HG02884 (cell line): ENCODE measurements at regions not wholly inside any gene's neighbourhood (a gene's known extent, or its start where the extent isn't known, plus 50 kb on each side); places are given as distances from the start of the nearest gene placed in this dataset.
"Not testable (repeated sequence)": the region's sequence is repeated elsewhere in the genome, so short reads cannot be mapped to it uniquely, and the experiment has no call there.

Experiments
- ATAC-seq: cut with Tn5 transposase; IDR thresholded peaks from one replicate; pipeline ENCODE4 v1.9.1; 2021; ENCODE audit warnings: mild to moderate bottlenecking, moderate library complexity; ENCODE audit not compliant: unreplicated experiment

DNA sequence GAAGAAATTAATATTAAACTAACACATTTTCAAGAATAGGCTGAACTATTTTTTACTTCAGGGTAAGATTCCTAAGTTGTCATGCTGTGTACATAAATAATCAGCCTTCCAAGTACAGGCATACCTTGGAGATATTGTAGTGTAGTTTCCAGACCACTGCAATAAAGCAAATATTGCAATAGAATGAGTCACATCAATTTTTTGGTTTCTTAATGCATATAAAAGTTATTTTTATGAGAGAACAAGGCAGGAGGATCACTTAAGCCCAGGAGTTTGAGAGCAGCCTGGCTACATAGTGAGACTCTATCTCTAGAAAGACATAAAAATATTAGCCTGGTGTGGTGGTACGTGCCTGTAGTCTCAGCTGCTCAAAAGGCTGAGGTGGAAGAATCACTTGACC, 511.5 kb downstream of the UQCRFS1 start:
- ATAC-seq: no peak

DNA sequence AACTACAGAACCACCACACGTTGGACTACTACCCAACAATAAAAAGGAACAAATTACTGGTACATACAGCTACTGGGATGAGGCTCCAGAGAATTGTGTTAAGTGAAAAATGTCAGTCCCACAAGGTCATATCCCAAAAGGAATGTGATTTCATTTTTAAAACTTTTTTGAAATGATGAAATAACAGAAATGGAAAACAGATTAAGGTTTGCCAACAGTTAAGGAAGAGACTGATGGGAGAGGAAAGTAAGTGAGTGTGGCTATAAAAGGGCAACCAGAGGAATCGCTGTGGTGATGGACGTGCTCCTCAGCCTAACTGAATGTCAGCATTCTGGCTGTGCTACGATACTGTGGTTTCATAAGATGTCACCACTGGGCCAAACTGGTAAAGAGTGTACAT, 512.8 kb downstream of the UQCRFS1 start:
- no peak for ATAC-seq

DNA sequence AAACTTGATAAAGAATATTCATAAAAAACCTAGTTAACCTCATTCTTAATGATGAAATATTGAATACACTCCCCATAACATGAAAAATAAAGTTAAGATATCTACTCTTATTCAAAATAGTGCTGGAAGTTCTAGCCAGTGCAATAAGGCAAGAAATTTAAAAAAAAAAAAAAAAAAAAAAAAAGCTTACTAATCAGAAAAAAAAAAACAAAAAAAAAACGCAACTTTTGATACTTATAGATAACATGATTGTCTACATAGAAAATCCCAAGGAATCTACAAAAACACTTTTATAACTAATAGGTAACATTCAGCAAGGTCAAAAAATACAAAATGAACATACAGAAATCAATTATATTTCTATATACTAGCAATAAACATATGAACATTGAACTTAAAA, 515.6 kb downstream of the UQCRFS1 start:
- no peak for ATAC-seq

DNA sequence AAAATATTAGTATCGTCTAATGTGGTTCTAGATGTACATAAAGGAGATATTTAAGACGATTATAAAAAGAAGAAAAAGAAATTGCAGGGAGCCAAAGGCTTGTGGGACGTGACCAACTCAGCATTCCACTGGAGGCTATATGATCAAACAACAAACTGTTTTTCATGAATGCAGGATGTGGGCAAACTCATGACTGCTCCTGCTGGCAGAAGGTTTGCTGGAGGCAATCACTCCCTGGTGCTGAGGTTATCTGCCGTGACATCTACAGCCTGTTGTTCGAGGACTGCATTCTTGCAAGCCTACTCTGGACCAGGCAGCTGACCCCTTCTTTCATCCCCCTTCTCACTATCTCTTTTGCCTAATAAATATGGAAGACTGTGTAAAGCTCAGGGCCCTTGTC, 518.1 kb downstream of the UQCRFS1 start:
- no peak for ATAC-seq

DNA sequence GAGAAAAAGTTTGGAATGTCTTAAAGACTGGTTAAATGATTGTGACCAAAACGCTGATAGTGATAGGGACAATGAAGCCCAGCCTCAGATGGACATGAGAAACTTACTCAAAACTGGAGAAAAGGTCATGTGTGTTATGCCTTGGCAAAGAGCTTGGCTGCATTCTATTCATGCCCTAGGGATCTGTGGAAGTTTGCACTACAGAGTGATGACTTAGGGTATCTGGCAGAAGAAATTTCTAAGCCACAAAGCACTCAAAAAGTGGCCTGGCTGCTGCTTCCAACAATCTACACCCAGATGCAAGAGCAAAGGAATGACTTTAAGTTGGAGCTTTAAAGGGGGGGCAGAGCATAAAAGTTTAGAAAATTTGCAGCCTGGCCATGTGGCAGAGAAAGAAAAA, 521.3 kb downstream of the UQCRFS1 start:
- no peak for ATAC-seq

DNA sequence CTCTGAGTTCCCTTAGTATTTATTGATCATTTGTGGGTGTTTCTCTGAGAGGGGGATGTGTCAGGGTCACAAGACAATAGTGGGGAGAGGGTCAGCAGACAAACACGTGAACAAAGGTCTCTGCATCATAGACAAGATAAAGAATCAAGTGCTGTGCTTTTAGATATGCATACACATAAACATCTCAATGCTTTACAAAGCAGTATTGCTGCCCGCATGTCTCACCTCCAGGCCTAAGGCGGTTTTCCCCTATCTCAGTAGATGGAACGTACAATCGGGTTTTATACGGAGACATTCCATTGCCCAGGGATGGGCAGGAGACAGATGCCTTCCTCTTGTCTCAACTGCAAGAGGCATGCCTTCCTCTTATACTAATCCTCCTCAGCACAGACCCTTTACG, 523.5 kb downstream of the UQCRFS1 start:
- ATAC-seq: not testable (repeated sequence)

DNA sequence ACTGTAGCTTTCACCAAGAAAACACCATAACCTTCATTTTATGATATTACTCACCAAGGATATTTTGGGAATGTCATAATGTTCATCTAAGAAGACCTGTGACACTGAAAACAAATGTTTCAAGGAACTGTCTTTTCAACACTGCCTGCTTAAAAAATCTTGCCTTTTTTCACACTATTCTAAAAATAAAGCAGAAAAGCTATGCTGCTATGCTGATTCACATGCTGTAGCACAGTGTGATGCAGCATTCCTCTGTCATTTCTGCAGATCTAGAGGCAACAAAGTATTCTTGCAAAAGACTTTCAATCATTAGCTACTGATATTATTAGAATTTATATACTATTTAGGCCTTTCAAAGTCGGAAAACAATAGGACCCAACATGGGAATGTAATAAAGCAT, 525.7 kb downstream of the UQCRFS1 start:
- ATAC-seq: no peak

DNA sequence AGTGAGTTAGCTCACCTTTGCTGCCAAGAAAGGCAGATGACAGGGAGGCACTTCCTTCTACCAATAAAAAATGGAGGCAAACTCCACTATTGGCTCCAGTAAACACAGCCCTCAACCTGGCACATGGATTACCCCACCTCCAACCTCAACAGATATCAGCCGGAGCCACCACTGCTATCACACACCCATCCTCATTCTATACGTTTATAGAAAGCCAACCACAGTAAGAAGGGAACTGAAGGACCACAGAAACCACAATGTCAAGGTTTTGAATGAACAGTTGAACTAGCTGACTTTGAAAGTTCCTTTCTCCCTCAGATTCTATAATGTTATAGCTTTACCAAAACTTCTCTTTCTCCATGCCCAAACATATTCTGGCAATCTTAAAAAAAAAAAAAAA, 526.2 kb downstream of the UQCRFS1 start:
- no peak for ATAC-seq

DNA sequence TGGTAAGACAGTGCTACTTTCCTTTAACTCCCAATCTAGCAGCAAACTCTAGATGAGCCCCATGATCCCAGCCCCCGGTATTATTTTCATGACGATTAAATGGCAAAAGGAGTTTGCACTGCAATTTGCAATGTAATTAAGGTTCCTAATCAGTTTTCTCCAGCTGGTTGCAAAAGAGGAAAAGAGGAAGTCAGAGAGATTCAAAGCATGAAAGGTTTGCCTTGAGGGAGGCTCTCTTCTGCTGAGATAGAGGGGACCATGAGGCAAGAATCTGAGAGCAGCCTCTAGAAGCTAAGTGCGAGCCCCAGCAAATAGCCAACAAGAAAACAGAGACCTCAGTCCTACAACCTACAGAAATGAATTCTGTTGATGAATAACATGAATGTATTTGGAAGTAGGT, 527.1 kb downstream of the UQCRFS1 start:
- ATAC-seq: no peak

DNA sequence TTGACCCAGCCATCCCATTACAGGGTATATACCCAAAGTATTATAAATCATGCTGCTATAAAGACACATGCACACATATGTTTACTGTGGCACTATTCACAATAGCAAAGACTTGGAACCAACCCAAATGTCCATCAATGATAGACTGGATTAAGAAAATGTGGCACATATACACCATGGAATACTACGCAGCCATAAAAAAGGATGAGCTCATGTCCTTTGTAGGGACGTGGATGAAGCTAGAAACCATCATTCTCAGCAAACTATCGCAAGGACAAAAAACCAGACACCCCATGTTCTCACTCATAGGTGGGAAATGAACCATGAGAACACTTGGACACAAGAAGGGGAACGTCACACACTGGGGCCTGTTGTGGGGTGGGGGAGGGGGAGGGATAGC, 527.9 kb downstream of the UQCRFS1 start:
- not testable (repeated sequence) for ATAC-seq

DNA sequence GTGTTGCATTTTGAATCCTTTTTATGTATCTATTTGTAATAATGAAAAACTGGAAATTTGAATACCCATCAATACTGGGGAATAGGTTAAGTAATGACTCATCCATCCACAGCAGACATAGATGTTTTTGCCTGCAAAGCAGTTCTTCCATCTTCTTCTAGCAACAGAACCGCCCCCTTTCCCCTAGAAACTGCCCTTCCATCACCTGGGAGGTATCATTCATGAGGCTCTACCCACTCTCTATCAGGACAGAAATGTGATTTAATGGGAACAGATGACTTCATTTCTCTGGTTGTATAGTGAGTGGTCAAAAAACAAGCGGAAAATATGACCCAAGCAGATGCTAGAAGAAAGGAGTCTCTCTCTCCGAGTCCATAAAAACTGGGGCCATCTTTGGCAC, 532.8 kb downstream of the UQCRFS1 start:
- ATAC-seq: no peak

DNA sequence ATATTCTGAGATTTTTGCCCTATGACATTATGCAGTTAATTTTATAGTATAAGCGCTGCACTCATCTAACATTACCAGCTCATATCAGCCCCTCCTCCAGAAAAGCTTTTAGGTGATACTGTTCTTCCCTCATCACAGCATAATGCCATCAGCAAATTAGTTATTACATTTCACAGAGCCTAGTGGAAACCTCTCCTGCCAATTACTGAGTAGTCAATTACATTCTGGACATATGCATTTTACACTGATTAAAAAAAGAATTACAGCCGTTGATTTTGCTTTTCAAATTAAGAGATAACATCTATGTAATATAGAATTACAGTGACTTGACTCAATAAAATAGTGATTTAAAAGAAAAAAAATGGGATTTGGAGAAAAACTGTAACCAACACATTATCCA, 542.1 kb downstream of the UQCRFS1 start:
- ATAC-seq: no peak

DNA sequence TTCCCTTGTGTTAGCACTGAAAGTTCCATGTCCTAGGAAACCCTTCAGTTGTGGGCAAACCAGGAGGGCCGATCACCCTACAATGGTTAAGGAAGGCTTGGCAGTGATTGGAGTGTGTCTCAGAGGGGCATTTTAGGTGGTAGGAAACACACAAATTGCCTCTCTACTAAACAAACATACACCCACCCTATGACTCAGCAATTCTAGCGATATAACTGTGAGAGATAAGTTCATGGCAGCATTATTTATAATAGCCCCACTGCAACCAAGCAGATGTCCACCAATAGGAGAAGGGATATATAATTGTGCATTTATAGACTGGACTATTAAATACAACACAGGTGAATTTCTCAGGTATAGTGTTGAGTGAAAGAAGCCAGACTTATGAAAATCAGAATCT, 543.1 kb downstream of the UQCRFS1 start:
- no peak for ATAC-seq

DNA sequence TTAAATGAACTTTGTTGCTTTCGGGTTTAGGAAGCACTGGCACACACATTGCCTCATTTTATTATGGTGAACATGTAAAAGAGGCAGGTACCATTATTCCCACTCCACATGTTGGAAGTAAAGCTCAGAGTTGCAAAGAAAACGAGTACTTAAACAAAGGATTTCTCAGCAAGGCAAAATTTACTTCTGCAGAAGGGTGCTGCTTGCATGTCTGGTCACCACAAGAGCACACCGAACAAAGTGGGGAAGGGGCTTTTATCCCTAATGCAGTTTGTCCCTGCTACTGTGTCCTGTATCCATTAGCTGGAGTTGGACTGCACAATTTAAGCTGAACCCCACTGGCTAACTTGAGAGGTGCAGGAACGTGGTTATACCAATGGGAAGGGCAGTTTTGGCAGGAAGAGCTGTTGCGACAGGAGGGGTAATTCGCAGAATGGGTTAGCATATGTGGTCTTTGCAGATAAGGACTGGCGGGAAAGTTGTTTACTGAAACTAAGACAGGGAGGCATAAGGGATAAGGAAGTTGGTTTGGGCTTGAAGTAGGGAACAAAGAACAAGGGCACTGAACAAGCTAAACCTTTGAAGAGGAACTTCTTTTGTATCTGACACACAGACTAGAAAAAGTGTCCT, 545.5 kb downstream of the UQCRFS1 start:
- ATAC-seq: no peak

DNA sequence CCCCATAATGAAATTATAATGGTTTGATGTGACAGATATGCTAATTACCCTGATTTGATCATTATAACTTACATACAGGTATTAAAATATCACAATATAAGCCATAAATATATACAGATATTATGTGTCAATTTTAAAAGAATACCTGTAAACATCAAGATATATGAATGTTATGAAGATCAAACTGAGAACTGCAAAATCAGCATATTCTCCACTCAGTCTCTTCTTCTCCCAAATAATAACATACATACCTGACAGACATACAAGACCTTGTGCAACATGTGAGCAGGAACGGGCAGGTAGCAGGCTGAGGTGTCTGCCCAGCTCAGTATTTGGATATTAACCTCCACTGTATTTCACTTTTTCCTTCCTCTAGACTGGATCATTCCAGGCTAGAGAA, 547.2 kb downstream of the UQCRFS1 start:
- ATAC-seq: no peak

DNA sequence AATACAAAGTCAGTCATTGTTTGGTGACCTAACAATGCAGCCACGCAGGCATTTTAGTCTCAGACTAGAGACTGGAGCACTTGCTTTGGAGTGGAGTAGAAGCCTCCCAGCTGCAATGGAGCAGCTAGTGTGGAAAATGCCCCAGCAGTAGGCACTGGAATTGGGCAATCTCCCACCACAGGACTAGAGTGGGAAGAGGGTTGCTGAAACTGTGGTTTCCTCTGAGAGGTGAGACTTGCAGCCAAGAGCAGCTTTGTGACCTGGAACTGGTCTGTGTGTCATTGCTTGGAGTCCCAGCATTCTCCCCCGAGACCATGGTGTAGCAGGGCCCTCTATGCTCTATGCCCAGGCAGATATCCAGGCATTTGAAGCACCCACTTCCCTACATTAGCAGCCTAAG, 556.3 kb downstream of the UQCRFS1 start:
- no peak for ATAC-seq

DNA sequence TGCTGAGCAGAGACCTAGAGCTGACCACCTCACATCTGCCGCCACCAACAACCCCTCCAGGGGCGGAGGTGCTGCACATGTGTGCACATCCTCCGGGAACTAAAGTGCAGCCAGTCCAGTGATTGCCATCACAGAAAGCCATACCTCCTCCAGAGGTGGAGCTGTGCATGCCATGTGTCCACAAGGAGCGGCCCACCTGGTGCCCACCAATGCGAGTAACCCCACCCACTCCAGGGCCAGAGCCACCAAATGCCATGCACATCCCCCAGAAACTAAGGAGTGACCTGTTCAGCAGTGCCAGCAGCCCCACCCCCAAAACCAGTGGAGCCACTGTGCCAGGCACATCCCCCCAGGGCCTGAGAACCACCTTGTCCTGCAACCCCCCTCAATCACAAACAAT, 557.9 kb downstream of the UQCRFS1 start:
- ATAC-seq: no peak

DNA sequence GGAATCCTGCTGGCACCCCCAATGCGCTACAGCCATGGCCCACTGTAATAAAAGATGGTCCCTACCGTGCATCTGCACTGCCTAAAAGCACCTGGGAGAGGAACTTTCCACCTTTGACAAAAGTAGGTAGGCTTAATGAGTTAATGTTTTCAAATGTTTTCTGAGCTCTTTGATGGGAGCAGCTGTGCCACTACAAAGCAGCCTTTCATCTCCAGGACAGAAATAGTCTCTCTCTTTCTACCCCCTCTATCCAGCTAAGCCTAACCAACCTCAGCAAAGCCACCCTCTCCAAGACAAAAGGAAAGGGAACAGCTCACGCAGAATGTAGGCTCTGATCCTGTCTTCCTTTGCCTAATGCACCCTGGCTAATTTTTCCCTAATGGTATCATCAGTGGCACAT, 560.2 kb downstream of the UQCRFS1 start:
- no peak for ATAC-seq

DNA sequence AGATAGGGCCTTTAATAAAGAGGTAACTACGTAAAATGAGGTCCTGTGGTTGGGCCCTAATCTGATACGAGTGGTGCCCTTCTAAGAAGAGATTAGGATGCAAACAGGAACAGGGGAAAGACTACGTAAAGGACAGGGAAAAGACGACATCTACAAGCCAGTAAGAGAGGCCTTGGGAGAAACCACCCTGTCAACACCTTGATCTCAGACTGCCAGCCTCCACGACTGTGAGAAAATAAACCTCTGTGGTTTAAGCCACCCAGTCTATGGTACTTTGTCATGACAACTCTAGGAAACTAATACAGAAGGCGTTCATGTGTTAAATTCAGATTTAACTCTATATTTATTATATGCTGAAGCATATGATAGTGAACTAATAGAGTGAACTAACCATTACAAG, 566.3 kb downstream of the UQCRFS1 start:
- no peak for ATAC-seq

DNA sequence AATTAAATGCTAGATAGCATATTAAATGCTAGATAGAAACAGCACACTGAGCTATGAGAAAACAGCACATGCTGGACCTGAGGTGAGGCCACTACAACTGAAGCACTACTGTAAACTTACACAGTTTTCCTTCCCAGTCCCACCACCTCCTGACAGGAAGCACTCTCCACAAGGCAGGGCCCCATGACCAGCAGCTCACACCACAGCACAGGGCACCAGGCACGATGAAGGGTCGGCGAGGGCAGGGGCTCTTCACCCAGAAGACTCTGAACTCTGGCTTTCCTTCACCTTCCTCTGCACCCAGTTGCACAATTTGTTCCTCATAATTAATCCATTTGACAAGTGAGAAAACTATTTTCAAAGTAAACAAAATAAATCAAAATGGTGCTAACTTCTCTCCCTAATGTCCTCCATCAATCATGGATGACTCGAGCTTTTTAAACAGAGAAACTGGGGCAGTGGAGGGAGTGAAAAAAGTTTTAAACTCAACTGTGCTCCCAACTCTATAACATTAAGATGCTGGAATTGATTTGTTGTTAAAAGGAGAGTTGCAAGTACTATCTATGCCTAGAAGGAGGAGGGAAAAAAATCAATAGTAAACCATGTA, 568.7 kb downstream of the UQCRFS1 start:
- ATAC-seq: no peak

DNA sequence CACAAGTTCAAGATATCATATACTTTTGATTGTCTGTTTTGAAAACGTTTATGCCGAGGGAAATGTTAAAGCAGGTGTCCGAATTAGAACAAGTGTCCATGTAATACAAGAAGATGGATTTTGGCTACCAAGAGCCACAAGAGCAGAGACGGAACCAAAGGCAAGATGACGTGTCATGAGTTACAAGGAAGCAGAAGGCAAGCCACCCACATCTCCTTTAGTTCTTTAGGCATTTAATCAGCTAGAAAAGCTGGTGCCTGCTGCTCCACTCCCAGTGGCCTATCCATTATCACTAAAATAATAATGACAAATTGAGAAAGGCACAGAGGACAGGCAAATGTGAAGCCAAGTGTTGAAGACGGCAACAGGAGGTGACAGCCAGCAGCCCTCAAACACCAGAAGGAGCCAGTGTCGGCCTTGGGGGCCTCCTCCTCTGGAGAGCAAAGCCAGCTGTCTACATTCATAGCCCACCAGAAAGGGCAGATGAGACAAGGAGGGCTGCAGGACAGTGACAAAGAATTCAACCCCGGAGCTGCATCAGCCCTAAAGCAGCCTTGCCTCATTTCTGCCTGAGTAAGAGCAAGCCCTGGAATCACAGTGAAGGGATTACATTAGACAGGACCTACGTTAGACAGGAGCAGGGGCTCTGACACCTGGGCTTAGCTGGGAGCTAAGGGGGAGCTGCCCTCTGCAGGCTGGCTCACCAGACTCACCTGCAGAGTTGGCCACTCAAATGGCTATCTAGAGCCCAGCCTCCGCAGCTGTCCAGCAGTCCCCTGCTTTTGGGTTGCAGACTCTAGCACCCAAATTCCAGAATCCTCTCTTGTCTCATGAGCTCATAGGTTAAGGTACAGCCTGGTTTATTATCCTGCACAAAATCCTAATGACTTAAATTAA, 569.9 kb downstream of the UQCRFS1 start:
- no peak for ATAC-seq

DNA sequence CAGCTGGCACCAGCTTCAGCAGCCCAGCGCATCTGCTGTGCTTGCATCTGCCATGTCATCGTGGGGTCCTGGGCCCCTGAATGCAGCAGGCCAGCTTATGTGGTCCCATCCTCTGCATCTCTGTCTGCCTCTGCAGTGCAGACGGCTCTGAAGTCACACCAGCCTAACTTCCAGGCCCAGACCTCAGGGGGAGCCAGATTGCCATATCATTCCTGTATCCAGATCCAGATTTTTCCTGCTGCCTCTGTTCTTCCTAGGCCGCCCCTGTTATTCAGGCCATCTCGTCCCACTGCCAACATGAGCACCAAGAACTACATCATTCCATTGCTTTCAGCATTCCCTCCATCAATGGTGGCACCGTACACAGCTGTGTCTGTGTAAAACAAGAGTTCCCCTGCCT, 571.6 kb downstream of the UQCRFS1 start:
- ATAC-seq: no peak
